Umbilical cord (tissue), 1 donor: ENCODE measurements at regions not wholly inside any gene's neighbourhood (a gene's known extent, or its start where the extent isn't known, plus 50 kb on each side); places are given as distances from the start of the nearest gene placed in this dataset.
"Not testable (repeated sequence)": the region's sequence is repeated elsewhere in the genome, so short reads cannot be mapped to it uniquely, and the experiment has no call there.

Source experiments
- DNase-seq: peaks from one replicate; pipeline ENCODE4 v3.0.0-alpha.2; 2015; ENCODE audit warnings: low spot score

DNA sequence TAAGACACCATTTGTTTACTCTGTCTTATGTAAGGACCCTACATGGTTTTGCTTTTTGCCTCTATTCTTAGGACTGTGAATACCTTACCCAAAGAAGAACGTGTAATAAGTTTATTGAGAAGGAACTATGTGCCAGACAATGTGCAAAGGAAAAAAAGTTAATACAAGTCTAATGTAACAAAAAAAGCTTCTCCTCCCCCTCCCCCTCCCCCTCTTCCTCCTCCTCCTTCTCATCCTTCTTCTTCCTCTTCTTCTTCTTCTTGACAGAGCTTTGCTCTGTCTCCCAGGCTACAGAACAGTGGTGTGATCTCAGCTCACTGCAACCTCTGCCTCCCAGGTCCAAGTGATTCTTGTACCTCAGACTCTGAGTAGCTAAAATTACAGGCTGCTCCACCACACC, 50.9 kb upstream of the MITF start:
- no peak for DNase-seq

DNA sequence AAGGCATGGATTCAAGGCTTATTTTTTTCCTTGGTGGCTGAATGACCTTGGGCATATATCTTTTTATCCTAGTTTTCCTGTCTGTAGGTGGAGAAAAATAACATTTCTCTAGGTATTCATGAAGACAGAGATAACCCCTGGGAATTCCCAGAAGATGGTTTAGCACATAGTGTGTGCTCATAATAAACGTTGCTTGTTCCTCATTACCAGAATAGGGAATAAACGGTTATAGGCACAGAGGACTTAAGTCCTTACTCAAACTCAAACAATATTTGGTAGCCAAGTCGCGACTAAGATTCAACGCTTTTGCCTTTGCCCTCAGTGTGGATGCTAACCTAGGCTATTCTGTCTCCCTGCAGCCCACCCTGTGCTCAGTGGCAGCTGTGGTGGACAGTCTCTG, 51.6 kb upstream of the MITF start:
- no peak for DNase-seq

- no peak for DNase-seq
Observed at GRCh38 chr3:69686056-69686455, 53.2 kb upstream of the MITF start.

- DNase-seq, result no peak
Observed at GRCh38 chr3:69684309-69684961, 54.8 kb upstream of the MITF start.

DNA sequence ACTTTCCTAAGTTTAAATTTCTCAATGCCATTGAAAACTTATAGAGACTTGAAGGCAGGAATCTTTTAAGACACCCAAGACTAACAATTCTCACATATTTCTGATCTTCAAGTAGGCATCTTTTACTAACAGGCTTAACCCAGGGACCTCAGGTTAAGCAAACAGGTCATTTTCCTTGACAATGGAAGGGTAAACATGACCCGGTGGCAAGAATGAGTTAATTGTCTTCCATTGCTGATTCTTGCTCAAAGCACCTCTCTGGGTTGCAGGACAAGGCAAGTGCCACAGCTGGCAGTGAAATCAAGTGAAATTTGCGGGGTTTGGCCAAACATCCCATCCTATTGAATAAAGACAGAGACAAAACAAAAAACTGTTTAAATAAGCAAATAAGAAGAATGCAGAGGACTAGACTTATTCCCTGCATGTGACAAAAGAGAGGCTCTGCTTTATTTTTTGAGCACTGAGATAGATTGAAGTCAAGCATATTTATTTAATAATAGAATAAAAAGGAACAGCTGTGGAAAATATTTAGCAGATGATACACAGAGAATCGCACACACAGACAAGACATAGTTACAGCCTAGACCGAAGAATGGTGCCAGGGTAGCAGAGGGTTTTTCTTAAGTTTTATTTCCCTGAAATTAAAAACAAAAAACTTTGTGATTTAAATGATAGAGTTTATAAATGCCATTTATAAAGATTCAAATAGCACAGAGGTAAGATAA, 56.0 kb upstream of the MITF start:
- no peak for DNase-seq

GRCh38 chr3:69677456-69677855, 61.8 kb upstream of the MITF start:
- DNase-seq, result not testable (repeated sequence)

DNA sequence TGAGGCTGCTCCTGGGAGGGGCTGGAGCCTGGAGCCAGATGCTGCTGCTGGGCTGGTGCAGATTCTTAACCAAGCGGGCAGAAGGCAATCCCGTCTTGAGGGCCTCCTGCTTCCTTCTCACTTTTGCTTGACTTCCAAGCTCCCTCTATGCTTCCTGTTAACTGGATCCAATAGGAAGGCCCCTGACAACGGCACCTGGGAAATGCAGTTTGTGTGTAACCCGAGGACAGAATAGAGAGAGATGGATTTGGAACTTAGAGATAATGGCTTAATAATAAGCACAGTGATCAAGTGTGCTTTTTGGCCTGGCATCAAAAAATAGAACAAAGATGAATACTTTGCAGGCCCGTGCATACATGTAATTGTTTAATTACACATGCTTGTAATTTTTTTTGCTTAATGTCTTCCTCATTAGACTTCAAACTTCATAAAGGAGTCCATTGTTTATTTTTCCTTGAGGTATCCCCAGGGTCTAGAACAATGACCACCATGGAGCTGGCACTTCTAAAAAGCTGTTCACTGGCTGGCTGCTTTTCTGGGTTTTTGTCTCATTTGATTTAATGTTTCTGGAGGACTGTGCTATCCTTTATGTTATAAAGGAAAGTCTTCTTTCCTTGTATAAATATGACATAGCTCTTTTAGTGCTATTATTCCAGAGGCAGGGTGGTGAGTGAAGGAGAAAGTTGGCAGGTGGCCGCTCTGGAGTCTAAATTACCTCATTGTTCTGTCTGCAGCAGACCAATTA, 63.3 kb upstream of the MITF start:
- peak; percentile 32 for DNase-seq

DNA sequence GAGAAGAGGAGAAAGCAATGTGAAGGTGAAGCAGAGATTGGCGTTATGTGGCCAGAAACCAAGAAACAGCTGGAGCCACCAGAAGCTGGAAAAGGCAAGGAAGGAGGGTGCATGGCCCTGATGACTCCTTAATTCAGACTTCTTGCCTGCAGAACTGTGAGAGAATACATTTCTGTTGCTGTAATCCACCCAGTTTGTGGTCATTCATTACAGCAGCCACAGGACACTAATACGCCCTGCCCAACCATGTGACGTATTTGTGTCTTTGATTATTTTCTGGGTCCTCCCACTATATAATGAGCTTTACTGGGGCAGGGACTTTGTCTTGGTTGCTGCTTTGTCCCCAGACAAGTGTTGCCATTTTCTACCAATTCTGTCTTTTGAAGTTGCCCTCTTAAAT, 64.5 kb upstream of the MITF start:
- DNase-seq, result no peak

DNA sequence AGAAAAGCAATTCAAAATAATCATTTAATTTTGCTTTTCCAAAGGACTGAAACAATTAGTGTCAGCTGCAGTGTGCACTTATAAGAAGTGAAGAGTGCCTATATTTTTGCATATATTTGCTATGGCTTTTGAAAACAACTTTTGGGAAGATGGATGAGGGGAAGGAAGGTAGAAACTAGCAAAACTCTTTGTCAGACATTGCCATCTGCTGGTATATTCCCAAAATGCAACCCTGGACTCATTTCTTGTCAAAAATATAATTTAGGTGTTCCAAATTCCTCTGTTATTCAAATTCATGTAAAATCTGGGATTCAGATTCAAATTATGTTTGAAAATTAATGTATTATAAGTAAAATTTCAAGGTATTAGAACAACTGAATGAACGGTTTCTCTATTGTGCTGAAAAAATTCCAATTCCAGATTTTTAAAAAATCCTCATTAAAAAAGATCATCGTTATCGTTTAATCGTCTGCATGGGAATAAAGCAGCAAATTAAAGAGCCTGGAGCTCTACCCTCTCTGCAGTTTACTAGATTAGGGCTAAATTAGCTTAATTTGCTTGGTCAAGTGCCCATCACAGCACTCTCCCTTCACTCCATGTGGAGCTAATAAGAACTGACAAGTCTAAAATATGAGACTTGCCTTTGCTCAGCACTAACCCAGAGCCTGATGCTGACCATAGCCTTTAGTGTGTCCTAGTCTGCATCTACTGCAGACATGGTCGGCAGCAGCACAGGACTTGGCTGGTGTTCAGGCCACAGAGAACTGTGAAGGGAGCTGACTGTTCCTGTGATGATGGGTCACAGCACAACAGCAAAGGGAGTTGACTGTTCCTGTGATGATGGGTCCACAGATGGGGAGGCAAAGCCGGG, 67.9 kb upstream of the MITF start:
- peak; percentile 49 for DNase-seq

DNA sequence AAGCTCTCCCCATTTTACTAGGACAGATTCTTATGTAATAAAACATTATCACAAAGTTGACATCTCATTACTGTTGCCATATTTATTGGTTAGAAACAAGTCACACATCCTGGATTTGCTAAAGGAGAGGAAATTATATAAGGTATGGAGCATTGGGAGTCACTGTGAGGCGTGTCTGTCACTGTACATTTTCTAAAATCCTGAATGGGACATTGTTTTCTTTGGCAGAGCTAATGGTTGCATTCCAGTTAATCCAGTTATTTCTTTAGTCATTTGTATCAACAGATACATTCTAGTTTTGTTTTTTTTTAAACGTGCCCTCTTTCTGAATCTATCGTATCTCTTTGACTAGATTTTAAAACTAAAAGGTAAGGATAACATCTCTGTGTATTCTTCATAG, 70.2 kb upstream of the MITF start:
- no peak for DNase-seq

DNA sequence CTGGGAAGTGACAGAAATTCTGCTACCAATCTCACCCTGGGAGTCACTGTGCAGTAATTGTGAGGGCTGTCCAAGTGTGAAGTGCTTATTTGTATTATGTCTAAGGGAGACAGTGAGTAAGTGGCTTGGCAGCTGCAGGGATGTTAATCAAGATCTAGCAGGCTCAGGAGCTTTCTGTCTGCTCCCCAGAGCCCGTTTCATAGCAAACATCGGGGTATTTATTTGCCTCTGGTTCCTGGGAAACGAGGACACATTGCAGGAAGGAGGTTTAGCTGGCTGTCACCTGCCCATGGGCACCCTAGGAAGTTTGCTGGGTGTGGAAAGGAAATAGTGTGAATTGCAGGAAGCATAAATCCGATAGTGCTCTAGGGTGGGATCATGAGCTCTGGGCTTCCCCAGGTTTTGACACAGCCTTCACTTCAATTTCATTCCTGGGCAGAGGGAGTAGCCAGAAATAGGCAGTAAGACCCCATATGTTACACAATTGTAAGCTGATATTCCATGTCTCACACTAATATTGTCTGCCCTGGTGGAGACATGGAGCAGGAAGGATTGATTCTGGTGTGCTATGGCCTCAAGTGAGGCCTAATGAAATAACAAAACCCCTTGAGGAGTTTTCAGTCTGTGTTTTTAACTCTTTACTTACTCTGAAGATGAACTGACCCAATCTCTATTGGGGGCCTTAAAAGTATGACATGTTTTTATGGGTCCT, 74.1 kb upstream of the MITF start:
- DNase-seq, result peak; percentile 14

DNA sequence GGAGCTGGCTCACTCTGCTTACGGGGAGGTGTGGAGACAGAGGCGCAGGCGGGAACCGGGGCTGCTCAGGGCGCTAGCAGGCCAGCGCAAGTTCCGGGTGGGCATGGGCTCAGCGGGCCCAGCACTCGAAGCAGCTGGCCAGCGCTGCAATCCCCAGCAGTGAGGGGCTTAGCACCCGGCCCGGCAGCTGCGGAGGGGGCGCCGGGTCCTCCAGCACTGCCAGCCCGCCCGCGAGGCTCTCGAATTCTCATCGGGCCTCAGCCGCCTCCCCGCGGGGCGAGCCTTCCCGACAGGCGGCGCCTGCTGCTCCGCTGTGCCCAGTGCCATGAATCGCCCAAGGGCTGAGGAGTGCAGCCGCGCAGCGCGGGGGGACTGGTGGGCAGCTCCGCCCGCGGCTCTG, 78.6 kb upstream of the MITF start:
- DNase-seq, result no peak

DNA sequence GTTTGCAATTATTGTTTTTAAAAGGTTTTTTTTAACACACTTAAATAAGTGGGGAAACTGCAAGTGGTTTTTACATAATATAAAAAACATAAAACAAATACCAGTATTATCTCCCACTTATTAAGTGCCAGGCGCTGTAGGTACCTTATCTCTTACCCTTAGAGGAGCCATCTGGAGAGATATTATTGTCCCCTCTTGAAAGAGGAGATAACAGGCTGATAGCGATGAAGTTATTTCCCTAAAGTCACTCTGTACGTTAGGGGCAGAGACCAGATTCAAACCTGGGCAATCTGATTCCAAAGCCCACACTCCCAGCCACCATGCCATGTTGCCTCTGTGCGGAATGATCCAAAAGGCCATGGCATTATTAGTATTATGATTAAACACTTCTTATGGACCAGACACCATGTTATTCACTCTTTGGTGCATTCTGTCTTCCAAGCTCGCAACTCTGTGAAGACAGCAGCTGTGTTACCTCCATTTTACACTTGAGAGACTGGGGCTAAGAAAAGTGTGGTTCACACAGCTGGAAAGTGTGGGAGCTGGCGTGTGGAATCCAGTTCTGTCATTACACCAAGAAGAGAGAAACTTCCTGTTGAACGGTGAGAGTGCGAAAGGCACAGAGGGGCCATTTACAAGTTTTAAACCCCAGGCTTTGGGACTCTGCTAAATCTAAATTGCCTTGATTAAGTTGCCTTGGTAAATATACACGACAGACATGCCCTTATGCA, 79.9 kb upstream of the MITF start:
- no peak for DNase-seq

- DNase-seq, result no peak
Observed at GRCh38 chr3:69658514-69659140, 80.6 kb upstream of the MITF start.

- DNase-seq, result not testable (repeated sequence)
Observed at GRCh38 chr3:69657030-69657429, 82.2 kb upstream of the MITF start.

DNA sequence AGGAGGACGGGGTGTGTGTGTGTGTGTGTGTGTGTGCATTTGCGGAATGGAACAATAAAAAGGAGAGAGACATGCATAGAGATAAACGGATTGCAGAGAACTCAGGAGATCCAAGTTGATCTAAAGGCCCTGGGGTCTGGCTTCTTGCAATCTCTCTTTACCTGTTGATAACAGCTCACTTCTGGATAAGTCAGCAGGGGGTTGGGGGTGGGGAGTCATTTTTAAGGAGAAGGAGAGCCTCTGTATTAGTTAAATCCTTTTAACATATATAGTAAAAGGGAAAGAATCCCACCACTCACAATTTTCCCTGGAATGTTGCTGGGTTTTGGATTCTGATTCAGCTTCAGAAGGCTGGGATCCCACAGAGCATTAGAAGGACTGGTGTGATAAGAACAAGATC, 87.5 kb upstream of the MITF start:
- no peak for DNase-seq

- DNase-seq, result no peak
Observed at GRCh38 chr3:69650066-69650419, 89.2 kb upstream of the MITF start.

DNA sequence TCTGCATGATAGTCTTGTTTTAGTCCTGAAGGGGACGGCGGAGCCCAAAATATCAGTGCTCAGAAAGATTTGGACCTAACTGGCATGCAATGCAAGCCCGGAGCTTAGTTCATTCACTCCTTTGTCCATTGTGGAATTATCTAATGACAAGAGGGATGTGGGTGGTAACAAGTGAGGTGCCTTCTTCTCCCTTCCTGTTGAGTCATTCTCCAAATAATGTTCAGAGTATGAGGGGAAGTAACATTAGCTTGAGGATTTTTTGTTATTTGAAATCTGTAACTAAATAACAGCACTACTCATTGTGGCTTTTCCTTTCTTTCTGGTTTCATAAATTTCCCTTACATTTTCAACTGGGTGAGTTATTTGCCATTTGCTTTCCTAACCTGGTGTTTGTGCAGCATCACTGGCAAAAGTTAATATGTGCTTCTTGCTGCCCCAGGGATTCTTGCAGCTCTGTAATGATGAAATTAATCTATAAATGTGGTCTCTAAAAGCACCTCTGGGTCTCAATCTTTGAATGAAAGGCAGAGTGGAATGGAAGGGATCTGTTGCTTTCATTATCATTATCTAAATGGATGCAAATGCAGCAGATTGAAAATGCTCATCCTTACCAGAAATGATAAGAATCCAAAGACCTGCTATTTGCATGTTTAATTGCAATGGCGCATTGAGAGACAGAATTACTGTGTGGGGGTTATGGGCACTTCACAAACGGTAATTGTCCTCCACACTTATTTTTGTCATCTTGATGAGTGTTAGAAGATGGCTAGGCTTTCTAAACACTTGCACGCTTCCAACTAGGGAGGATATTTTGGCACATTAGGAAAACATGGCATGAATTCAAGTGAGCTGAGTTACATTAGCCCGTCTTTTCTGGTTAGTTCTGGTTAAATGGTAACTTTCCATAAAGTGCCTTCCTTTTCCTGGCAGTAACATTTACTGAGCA, 89.9 kb upstream of the MITF start:
- DNase-seq, result no peak

GRCh38 chr3:69648126-69648525, 91.1 kb upstream of the MITF start:
- no peak for DNase-seq
